SK-N-SH (cell line): ENCODE measurements at regions not wholly inside any gene's neighbourhood (a gene's known extent, or its start where the extent isn't known, plus 50 kb on each side); places are given as distances from the start of the nearest gene placed in this dataset.
A peak's percentile ranks its signal among the peaks of the same experiment; 100 is the strongest.

ENCODE experiments used
- CTCF ChIA-PET: fragments of 300-600, 350-600 bp; formaldehyde crosslinking; extraction: SDS; loops from one replicate; lab custom pipeline; 2021; lab: Yijun Ruan, JAX
- POLR2A ChIA-PET: fragments of 350-600 bp; sonication (Branson Sonifier 250); formaldehyde crosslinking; extraction: SDS; loops from one replicate; lab custom pipeline; 2020; ENCODE audit warnings: antibody characterized with exemption, inconsistent platforms; lab: Yijun Ruan, JAX
- DNase-seq: peaks from one replicate; pipeline ENCODE4 v3.0.0; 2012
- H2AFZ ChIP-seq: fragments of 200-600 bp; sonication (generic); 2 replicates; pipeline ENCODE4 v1.8.1; 2016; ENCODE audit warnings: antibody characterized with exemption, mild to moderate bottlenecking, low read depth
- H3F3A ChIP-seq: fragments of 200-600 bp; sonication (generic); replicated peaks from 2 replicates; pipeline ENCODE3; 2016; ENCODE audit warnings: antibody characterized with exemption, mild to moderate bottlenecking; ENCODE audit not compliant: insufficient read depth
- H3K27ac ChIP-seq, 2 experiments: fragments of 200-500 bp in 1 of 2; fragments of 200-600 bp in 1 of 2; sonication (Bioruptor generic) in 1 of 2; sonication (generic), shearing (Covaris generic) in 1 of 2; 2 replicates each; pipeline versions ENCODE4 v1.5.1 to v1.6.1; 2014 to 2016; ENCODE audit warnings: low read depth in 2 of 2, inconsistent platforms in 1 of 2, low read length in 1 of 2, mild to moderate bottlenecking in 1 of 2, mixed read lengths in 1 of 2
- H3K27me3 ChIP-seq: fragments of 200-600 bp; sonication (generic), shearing (Covaris generic); 2 replicates; pipeline ENCODE4 v1.6.1; 2016; ENCODE audit warnings: mixed run types; ENCODE audit not compliant: insufficient read depth
- H3K36me3 ChIP-seq, 2 experiments: fragments of 200-500 bp in 1 of 2; fragments of 200-600 bp in 1 of 2; sonication (Bioruptor generic) in 1 of 2; sonication (generic) in 1 of 2; replicated peaks in 1 of 2; 2 replicates each; pipeline versions ENCODE3 to v1.5.1; 2014 to 2016; ENCODE audit warnings: low read length in 1 of 2, mild to moderate bottlenecking in 1 of 2; ENCODE audit not compliant: insufficient read depth in 2 of 2, control insufficient read depth in 1 of 2
- H3K4me1 ChIP-seq, 2 experiments: fragments of 200-500 bp in 1 of 2; fragments of 200-600 bp in 1 of 2; sonication (Bioruptor generic) in 1 of 2; sonication (generic), shearing (Covaris generic) in 1 of 2; 2 replicates each; pipeline versions ENCODE4 v1.5.1 to v1.6.1; 2014 to 2016; ENCODE audit warnings: low read depth in 1 of 2, low read length in 1 of 2, mixed run types in 1 of 2; ENCODE audit not compliant: insufficient read depth in 2 of 2, control insufficient read depth in 1 of 2
- H3K4me2 ChIP-seq: fragments of 200-600 bp; sonication (generic), shearing (Covaris generic); 2 replicates; pipeline ENCODE4 v1.6.1; 2017; ENCODE audit warnings: mixed run types
- H3K4me3 ChIP-seq, 2 experiments: fragments of 200-500 bp in 1 of 2; fragments of 200-600 bp in 1 of 2; sonication (Bioruptor generic) in 1 of 2; sonication (generic), shearing (Covaris generic) in 1 of 2; 2 replicates each; pipeline versions ENCODE4 v1.5.1 to v1.8.1; 2014 to 2016; ENCODE audit warnings: low read depth in 2 of 2, inconsistent platforms in 1 of 2, low read length in 1 of 2, mild to moderate bottlenecking in 1 of 2, mixed read lengths in 1 of 2, moderate library complexity in 1 of 2
- H3K79me2 ChIP-seq: fragments of 200-600 bp; sonication (generic); 2 replicates; pipeline ENCODE4 v1.8.1; 2017; ENCODE audit warnings: mild to moderate bottlenecking; ENCODE audit not compliant: insufficient read depth
- H3K9ac ChIP-seq: fragments of 200-600 bp; sonication (generic); 2 replicates; pipeline ENCODE4 v1.6.1; 2017; ENCODE audit warnings: mixed run types
- H3K9me2 ChIP-seq: fragments of 200-600 bp; sonication (generic); 2 replicates; pipeline ENCODE4 v1.6.1; 2017; ENCODE audit warnings: mixed run types
- H3K9me3 ChIP-seq: fragments of 200-600 bp; sonication (generic); 2 replicates; pipeline ENCODE4 v1.6.1; 2017; ENCODE audit warnings: mixed run types, mild to moderate bottlenecking, moderate library complexity
- H4K20me1 ChIP-seq: fragments of 200-600 bp; sonication (generic); 2 replicates; pipeline ENCODE4 v1.6.1; 2017; ENCODE audit warnings: mild to moderate bottlenecking, mixed run types; ENCODE audit not compliant: insufficient read depth
- CHD2 ChIP-seq: fragments of 150-350 bp; IDR thresholded peaks from 2 replicates; pipeline ENCODE4 v1.6.1; 2018; ENCODE audit warnings: low read length; ENCODE audit not compliant: partially characterized antibody
- ELF1 ChIP-seq: IDR thresholded peaks from 2 replicates; pipeline ENCODE4 v1.4.0; 2012
- EP300 ChIP-seq, 2 experiments: IDR thresholded peaks; 2 replicates each; pipeline versions ENCODE4 v1.4.0 to v1.6.1; 2012; ENCODE audit warnings: borderline replicate concordance in 1 of 2, low read depth in 1 of 2, low read length in 1 of 2
- EZH2phosphoT487 ChIP-seq: fragments of 200-600 bp; sonication (generic); IDR thresholded peaks from 2 replicates; pipeline ENCODE4 v1.6.1; 2017; ENCODE audit warnings: low read depth, mixed run types, mild to moderate bottlenecking, antibody characterized with exemption, moderate library complexity, borderline replicate concordance
- FOSL2 ChIP-seq: IDR thresholded peaks from 2 replicates; pipeline ENCODE4 v1.4.0; 2012; ENCODE audit warnings: low read depth, mild to moderate bottlenecking, moderate library complexity, borderline replicate concordance
- MXI1 ChIP-seq: IDR thresholded peaks from 2 replicates; pipeline ENCODE4 v1.6.1; 2012; ENCODE audit warnings: mild to moderate bottlenecking, low read depth, low read length, improper control_type of control experiment
- NRF1 ChIP-seq: IDR thresholded peaks from 2 replicates; pipeline ENCODE4 v1.6.1; 2012; ENCODE audit warnings: low read depth, mild to moderate bottlenecking, low read length
- POLR2AphosphoS5 ChIP-seq: IDR thresholded peaks from 2 replicates; pipeline ENCODE4 v1.6.1; 2012; ENCODE audit warnings: low read depth, low read length
- RXRA ChIP-seq: IDR thresholded peaks from 2 replicates; pipeline ENCODE4 v1.4.0; 2012; ENCODE audit warnings: low read depth, mild to moderate bottlenecking, borderline replicate concordance
- SIN3A ChIP-seq: IDR thresholded peaks from 2 replicates; pipeline ENCODE4 v1.6.1; 2012; ENCODE audit warnings: low read depth, mild to moderate bottlenecking, low read length, moderate library complexity, borderline replicate concordance
- SMC3 ChIP-seq: IDR thresholded peaks from 2 replicates; pipeline ENCODE4 v1.6.1; 2012; ENCODE audit warnings: low read depth, low read length, improper control_type of control experiment
- TAF1 ChIP-seq: IDR thresholded peaks from 2 replicates; pipeline ENCODE4 v1.6.1; 2012; ENCODE audit warnings: low read depth, mild to moderate bottlenecking, low read length, moderate library complexity, borderline replicate concordance
- TCF12 ChIP-seq: IDR thresholded peaks from 2 replicates; pipeline ENCODE4 v1.4.0; 2012
- TEAD4 ChIP-seq: IDR thresholded peaks from 2 replicates; pipeline ENCODE4 v1.4.0; 2012; ENCODE audit warnings: mild to moderate bottlenecking, borderline replicate concordance; ENCODE audit not compliant: insufficient read depth
- YY1 ChIP-seq: IDR thresholded peaks from 2 replicates; pipeline ENCODE4 v1.4.0; 2012; ENCODE audit warnings: low read depth, mild to moderate bottlenecking
- WGBS: methylation state at CpG from one replicate; pipeline ENCODE4 v1.1.6; 2017; ENCODE audit warnings: low lambda C conversion rate; 5-methylcytosine and 5-hydroxymethylcytosine counted together
- TF ChIP-seq, protein P1 (sequence below): fragments of 150-350 bp; IDR thresholded peaks from 2 replicates; pipeline ENCODE4 v1.6.1; 2016; ENCODE audit warnings: mild to moderate bottlenecking, low read depth, low read length
- TF ChIP-seq, protein P2 (sequence below): IDR thresholded peaks from 2 replicates; pipeline ENCODE4; 2012
- TF ChIP-seq, protein P3 (sequence below): fragments of 150-350 bp; IDR thresholded peaks from 2 replicates; pipeline ENCODE4 v1.6.1; 2017; ENCODE audit warnings: antibody characterized with exemption, low read length, low read depth, borderline replicate concordance
- TF ChIP-seq, protein P4 (sequence below): IDR thresholded peaks from 2 replicates; pipeline ENCODE4 v1.6.1; 2012; ENCODE audit warnings: mild to moderate bottlenecking, low read depth, low read length, moderate library complexity

DNA sequence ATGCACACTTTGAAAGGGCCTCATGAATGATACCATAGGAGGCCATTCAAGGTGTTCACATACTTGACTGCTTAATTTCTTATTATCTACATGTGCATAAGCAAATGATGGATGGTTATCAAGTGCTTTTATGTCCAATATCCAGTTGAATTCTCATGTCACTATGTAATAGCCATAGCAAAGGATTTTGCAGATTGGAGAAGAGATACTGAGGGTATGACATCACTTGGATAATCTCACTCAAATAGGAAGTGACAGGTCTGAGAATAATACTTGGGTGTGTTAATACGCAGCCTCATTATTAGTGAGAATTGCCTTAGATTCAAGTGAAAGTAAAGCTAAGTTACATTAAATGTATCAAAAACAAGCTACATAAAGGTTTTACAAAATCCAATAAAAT is 1208.6 kb downstream of the CDH11 start (continued):
- TF ChIP-seq, protein P1, sequence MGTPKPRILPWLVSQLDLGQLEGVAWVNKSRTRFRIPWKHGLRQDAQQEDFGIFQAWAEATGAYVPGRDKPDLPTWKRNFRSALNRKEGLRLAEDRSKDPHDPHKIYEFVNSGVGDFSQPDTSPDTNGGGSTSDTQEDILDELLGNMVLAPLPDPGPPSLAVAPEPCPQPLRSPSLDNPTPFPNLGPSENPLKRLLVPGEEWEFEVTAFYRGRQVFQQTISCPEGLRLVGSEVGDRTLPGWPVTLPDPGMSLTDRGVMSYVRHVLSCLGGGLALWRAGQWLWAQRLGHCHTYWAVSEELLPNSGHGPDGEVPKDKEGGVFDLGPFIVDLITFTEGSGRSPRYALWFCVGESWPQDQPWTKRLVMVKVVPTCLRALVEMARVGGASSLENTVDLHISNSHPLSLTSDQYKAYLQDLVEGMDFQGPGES: no peak
- TF ChIP-seq, protein P2, sequence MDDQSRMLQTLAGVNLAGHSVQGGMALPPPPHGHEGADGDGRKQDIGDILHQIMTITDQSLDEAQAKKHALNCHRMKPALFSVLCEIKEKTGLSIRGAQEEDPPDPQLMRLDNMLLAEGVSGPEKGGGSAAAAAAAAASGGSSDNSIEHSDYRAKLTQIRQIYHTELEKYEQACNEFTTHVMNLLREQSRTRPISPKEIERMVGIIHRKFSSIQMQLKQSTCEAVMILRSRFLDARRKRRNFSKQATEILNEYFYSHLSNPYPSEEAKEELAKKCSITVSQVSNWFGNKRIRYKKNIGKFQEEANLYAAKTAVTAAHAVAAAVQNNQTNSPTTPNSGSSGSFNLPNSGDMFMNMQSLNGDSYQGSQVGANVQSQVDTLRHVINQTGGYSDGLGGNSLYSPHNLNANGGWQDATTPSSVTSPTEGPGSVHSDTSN: peak; percentile 95
- TF ChIP-seq, protein P3, sequence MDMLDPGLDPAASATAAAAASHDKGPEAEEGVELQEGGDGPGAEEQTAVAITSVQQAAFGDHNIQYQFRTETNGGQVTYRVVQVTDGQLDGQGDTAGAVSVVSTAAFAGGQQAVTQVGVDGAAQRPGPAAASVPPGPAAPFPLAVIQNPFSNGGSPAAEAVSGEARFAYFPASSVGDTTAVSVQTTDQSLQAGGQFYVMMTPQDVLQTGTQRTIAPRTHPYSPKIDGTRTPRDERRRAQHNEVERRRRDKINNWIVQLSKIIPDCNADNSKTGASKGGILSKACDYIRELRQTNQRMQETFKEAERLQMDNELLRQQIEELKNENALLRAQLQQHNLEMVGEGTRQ: no peak
- TF ChIP-seq, protein P4, sequence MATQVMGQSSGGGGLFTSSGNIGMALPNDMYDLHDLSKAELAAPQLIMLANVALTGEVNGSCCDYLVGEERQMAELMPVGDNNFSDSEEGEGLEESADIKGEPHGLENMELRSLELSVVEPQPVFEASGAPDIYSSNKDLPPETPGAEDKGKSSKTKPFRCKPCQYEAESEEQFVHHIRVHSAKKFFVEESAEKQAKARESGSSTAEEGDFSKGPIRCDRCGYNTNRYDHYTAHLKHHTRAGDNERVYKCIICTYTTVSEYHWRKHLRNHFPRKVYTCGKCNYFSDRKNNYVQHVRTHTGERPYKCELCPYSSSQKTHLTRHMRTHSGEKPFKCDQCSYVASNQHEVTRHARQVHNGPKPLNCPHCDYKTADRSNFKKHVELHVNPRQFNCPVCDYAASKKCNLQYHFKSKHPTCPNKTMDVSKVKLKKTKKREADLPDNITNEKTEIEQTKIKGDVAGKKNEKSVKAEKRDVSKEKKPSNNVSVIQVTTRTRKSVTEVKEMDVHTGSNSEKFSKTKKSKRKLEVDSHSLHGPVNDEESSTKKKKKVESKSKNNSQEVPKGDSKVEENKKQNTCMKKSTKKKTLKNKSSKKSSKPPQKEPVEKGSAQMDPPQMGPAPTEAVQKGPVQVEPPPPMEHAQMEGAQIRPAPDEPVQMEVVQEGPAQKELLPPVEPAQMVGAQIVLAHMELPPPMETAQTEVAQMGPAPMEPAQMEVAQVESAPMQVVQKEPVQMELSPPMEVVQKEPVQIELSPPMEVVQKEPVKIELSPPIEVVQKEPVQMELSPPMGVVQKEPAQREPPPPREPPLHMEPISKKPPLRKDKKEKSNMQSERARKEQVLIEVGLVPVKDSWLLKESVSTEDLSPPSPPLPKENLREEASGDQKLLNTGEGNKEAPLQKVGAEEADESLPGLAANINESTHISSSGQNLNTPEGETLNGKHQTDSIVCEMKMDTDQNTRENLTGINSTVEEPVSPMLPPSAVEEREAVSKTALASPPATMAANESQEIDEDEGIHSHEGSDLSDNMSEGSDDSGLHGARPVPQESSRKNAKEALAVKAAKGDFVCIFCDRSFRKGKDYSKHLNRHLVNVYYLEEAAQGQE: no peak
- TF ChIP-seq NRF1: no peak
- no peak for TF ChIP-seq EZH2phosphoT487
- TF ChIP-seq POLR2AphosphoS5: peak; percentile 65; the same call in 1 of the 2 replicates
- TF ChIP-seq YY1: no peak
- TF ChIP-seq TEAD4: peak; percentile 83
- TF ChIP-seq RXRA: 0 out of 2 replicates have a peak, but pooled peaks have one; percentile 36
- TF ChIP-seq EP300 (IDR thresholded peaks at IDR 0.05; ENCODE audit: borderline replicate concordance in 1 of 2, low read depth in 1 of 2, low read length in 1 of 2): peak; percentile 53 to 89
- TF ChIP-seq MXI1: no peak

DNA sequence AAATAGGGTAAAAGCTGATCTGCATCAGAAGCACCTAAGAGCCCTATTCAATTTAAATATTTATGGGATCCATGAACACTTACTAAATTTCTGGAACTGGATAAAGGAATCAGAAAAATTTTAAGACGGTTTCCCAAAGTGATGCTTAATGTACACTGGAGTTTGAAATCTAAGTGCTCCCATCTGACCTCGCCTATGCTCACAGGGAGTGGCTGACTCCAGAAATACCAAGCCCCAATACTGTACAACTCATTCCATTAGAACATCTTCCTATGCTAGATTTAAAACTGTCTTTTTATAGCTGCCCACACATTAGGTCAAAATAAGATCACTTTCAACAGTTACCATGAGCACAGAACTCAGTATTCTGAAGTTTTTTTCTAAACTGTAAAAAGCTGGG is 1214.6 kb downstream of the CDH11 start:
- TF ChIP-seq MXI1 (no peak), YY1 (no peak), SIN3A (no peak), FOSL2 (no peak), CHD2 (no peak), ELF1 (no peak), TAF1 (no peak), SMC3 (no peak), TCF12 (no peak)
- TF ChIP-seq, protein P1: no peak
- TF ChIP-seq, all 33 proteins: peak for 0
- no peak for DNase-seq
- POLR2A ChIA-PET: no interaction called here
- Histone ChIP-seq H3K36me3 (no peaks in the 10 kb centered on the region), H3K9me2 (no peaks in the 10 kb centered on the region), H3F3A (no peaks in the 10 kb centered on the region), H3K4me2 (no peak overlapping the region), H3K9ac (no peak overlapping the region), H2AFZ (no peak overlapping the region), H4K20me1 (no peaks in the 10 kb centered on the region), H3K27ac (no peak overlapping the region), H3K79me2 (no peaks in the 10 kb centered on the region), H3K9me3 (no peaks in the 10 kb centered on the region), H3K4me1 (no peaks in the 10 kb centered on the region), H3K27me3 (no peaks in the 10 kb centered on the region), H3K4me3 (no peak overlapping the region)
- CTCF ChIA-PET: interaction anchor here (0.8 kb wide), 1 partner anchor 22 kb away, joined by 3 read pairs; no protein-coding TSS in a partner anchor
- 87% methylated on average over 2 of the region's 2 CpGs for WGBS
